ENCODE measurements at regions not wholly inside any gene's neighbourhood (a gene's known extent, or its start where the extent isn't known, plus 50 kb on each side); places are given as distances from the start of the nearest gene placed in this dataset.

DNA sequence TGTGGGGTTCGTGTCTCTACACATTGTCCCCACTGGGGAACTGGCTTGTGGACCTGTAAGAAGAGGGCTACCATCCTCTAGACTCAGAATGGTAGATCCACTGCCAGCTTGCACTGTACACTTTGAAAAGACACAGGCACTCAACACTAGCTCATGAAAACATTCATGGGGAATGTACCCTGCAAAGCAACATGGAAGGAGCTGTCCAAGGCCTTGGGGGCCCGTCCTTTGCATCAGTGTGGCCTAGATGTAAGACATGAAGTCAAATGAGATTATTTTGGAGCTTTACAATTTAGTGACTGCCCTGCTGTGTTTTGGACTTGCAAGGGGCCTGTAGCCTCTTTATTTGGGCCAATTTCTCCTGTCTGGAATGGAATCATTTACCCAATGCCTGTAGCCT, 399.0 kb upstream of the PCDH15 start:
- Histone ChIP-seq H3K27me3 (no peaks in the 10 kb centered on the region), H3K4me3 (no peak overlapping the region), H3K4me1 (no peaks in the 10 kb centered on the region), H3K9me3 (no peaks in the 10 kb centered on the region), H3K36me3 (no peaks in the 10 kb centered on the region), H3K27ac (replicated peaks in 1 of 4) (no peak overlapping the region)
- intact Hi-C loops (cut with DNase I): no loop called here
- 100% methylated on average over 2 of the region's 2 CpGs for WGBS
- TF ChIP-seq POLR2AphosphoS5 (IDR thresholded peaks at IDR 0.05): no peak
- TF ChIP-seq, protein P1, sequence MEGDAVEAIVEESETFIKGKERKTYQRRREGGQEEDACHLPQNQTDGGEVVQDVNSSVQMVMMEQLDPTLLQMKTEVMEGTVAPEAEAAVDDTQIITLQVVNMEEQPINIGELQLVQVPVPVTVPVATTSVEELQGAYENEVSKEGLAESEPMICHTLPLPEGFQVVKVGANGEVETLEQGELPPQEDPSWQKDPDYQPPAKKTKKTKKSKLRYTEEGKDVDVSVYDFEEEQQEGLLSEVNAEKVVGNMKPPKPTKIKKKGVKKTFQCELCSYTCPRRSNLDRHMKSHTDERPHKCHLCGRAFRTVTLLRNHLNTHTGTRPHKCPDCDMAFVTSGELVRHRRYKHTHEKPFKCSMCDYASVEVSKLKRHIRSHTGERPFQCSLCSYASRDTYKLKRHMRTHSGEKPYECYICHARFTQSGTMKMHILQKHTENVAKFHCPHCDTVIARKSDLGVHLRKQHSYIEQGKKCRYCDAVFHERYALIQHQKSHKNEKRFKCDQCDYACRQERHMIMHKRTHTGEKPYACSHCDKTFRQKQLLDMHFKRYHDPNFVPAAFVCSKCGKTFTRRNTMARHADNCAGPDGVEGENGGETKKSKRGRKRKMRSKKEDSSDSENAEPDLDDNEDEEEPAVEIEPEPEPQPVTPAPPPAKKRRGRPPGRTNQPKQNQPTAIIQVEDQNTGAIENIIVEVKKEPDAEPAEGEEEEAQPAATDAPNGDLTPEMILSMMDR (IDR thresholded peaks at IDR 0.05): no peak
- TF ChIP-seq POLR2A (IDR thresholded peaks at IDR 0.05; ENCODE audit: low read depth): no peak
- no peak for TF ChIP-seq EP300 (IDR thresholded peaks at IDR 0.05)
- no peak for DNase-seq (ENCODE audit: extremely low spot score)

DNA sequence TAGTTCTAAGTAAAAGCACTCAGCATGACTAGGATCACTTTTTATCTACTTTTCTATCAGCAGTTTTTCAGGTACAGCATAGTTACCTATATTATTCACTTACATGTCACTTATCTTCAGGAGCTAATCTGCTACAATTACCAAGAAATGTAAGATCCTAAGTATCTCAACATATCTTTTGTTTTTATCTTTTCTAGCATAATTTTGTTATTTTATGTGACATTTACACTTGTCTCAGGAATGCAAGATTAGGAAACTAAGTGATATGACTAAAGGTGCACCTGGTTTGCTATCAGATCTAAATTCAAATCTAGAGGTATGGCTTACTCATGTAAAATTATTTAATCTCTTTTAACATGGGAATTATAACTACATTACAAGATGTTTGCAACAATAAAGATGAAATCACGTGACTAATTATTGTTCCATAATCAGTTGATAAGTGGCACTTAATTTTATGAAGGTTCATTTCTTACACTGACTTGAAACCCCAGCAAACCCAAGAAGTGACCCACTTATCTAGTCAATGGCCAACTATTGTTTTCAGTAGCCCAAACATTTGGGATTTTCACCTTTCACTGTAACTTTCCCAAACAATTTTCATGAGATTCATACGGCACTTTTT, 390.3 kb upstream of the PCDH15 start:
- Histone ChIP-seq H3K27me3 (no peaks in the 10 kb centered on the region), H3K36me3 (no peaks in the 10 kb centered on the region), H3K27ac (replicated peaks in 1 of 4) (no peak overlapping the region), H3K9me3 (no peaks in the 10 kb centered on the region), H3K4me3 (no peak overlapping the region), H3K4me1 (no peaks in the 10 kb centered on the region)
- no peak for DNase-seq (ENCODE audit: extremely low spot score)
- intact Hi-C loops (cut with DNase I): no loop called here
- 81% methylated on average over 2 of the region's 2 CpGs for WGBS
- TF ChIP-seq, protein P1 (IDR thresholded peaks at IDR 0.05): no peak
- TF ChIP-seq POLR2A (IDR thresholded peaks at IDR 0.05; ENCODE audit: low read depth) (no peak), EP300 (IDR thresholded peaks at IDR 0.05) (no peak), POLR2AphosphoS5 (IDR thresholded peaks at IDR 0.05) (no peak)

GRCh38 chr10:55183993-55184392, 383.0 kb upstream of the PCDH15 start:
- Histone ChIP-seq H3K9me3 (no peaks in the 10 kb centered on the region), H3K27ac (replicated peaks in 1 of 4) (no peak overlapping the region), H3K4me1 (no peaks in the 10 kb centered on the region), H3K4me3 (no peak overlapping the region), H3K27me3 (no peaks in the 10 kb centered on the region), H3K36me3 (no peaks in the 10 kb centered on the region)
- 64% methylated on average over 2 of the region's 2 CpGs for WGBS
- DNase-seq (ENCODE audit: extremely low spot score): no peak
- TF ChIP-seq EP300 (IDR thresholded peaks at IDR 0.05) (no peak), POLR2A (IDR thresholded peaks at IDR 0.05; ENCODE audit: low read depth) (no peak), POLR2AphosphoS5 (IDR thresholded peaks at IDR 0.05) (no peak)
- TF ChIP-seq, protein P1 (IDR thresholded peaks at IDR 0.05): no peak
- intact Hi-C loops (cut with DNase I): no loop called here

DNA sequence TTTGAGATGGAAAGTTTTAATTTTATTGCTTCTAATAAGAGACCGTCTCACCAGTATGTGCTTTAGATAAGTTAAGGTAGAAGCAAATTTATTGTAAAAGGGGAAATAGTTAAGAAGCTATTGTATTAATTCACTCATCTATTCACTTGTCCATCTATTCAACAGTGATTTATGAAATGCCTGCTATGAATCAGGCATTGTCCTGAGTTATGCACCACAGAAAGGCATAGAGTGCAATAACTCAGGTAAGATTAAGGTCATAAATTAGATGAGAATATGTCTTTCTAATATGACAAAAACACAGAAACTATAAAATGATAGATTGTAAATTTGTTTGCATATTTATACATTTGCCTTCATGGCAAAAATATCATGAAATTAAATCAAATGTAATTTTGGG, 379.3 kb upstream of the PCDH15 start:
- H3K27me3 ChIP-seq: no peaks in the 10 kb centered on the region
- H3K27ac ChIP-seq (replicated peaks in 1 of 4): no peak overlapping the region
- H3K9me3 ChIP-seq: no peaks in the 10 kb centered on the region
- no peaks in the 10 kb centered on the region for H3K4me1 ChIP-seq
- DNase-seq (ENCODE audit: extremely low spot score): no peak
- H3K4me3 ChIP-seq: no peak overlapping the region
- no peaks in the 10 kb centered on the region for H3K36me3 ChIP-seq
- TF ChIP-seq POLR2AphosphoS5 (IDR thresholded peaks at IDR 0.05): no peak
- WGBS: 97% methylated on average over 1 of the region's 1 CpG
- intact Hi-C loops (cut with DNase I): no loop called here

- no peak for TF ChIP-seq POLR2AphosphoS5 (IDR thresholded peaks at IDR 0.05)
- TF ChIP-seq POLR2A (IDR thresholded peaks at IDR 0.05; ENCODE audit: low read depth): no peak
- TF ChIP-seq EP300 (IDR thresholded peaks at IDR 0.05): no peak
- TF ChIP-seq, protein P1 (IDR thresholded peaks at IDR 0.05): no peak
- DNase-seq (ENCODE audit: extremely low spot score): peak; percentile 55
- Histone ChIP-seq H3K9me3 (no peaks in the 10 kb centered on the region), H3K27me3 (no peaks in the 10 kb centered on the region), H3K4me1 (no peaks in the 10 kb centered on the region), H3K36me3 (no peaks in the 10 kb centered on the region), H3K4me3 (no peak overlapping the region), H3K27ac (replicated peaks in 1 of 4) (no peak overlapping the region)
- 73% methylated on average over 4 of the region's 4 CpGs for WGBS
- intact Hi-C loops (cut with DNase I): no loop called here
Measured at GRCh38 chr10:55174419-55174818, 373.4 kb upstream of the PCDH15 start.
